Right lobe of liver (tissue), 4 donors: ENCODE measurements at regions not wholly inside any gene's neighbourhood (a gene's known extent, or its start where the extent isn't known, plus 50 kb on each side); places are given as distances from the start of the nearest gene placed in this dataset.
"Not testable (repeated sequence)": the region's sequence is repeated elsewhere in the genome, so short reads cannot be mapped to it uniquely, and the experiment has no call there.

Experiments
- POLR2A ChIP-seq: fragments of 450-650 bp; IDR thresholded peaks from one replicate; pipeline ENCODE4 v1.6.1; 2017; ENCODE audit warnings: antibody characterized with exemption, mild to moderate bottlenecking
- TF ChIP-seq, protein P1 (sequence below), 4 donors: fragments of 200-600 bp in 3 of 4; fragments of 450-650 bp in 1 of 4; IDR thresholded peaks; one replicate each; pipeline versions ENCODE4 v1.5.1 to v1.8.0; 2016 to 2022; ENCODE audit warnings: antibody characterized with exemption in 4 of 4, mild to moderate bottlenecking in 2 of 4
- donor health status: DM: no; HTN: no; CAD: no.
- donor health status: DM: no; HTN: no; CAD: no.
- donor health status: DM: no; HTN: yes; CAD: no.

DNA sequence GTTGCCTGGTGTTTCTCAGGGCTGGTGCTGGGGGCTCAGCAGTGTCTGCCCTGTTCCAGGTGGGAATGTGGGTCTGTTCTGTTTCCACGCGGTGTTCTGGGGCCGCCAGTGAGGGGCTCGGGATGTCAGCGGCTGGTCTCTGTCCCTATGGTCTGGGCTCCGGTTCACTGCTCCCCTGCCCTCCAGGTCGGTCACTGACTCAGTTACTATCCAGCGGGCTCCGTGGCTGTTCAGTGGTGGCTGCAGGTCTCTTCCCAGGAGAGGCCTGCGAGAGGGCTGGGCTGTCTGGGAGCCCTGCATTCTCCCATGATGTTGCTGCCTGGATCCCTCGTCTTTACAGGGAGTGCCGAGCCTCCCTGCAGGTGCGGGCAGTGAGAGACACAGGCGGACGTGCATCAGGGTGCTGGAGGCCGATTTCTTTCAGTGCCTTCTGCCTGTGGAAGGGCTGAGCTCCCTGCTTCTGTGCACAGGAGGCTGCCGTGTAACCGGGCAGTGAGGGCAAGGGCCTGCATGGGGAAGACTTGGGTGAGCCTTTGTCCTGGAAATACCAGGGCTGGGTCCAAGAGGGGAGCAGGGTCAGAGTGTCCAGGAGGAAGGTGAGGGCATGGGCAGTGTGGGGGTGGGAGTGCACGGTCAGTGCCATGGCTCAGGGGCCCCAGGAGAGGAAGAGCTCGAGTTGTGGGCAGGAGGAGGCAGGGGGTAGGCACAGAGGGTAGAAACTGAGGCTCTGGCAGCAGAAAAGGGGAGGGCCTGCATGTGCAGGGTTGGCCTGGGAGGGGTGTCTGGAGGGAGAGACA lies 391.0 kb downstream of the TMEM121 start:
- TF ChIP-seq, protein P1, sequence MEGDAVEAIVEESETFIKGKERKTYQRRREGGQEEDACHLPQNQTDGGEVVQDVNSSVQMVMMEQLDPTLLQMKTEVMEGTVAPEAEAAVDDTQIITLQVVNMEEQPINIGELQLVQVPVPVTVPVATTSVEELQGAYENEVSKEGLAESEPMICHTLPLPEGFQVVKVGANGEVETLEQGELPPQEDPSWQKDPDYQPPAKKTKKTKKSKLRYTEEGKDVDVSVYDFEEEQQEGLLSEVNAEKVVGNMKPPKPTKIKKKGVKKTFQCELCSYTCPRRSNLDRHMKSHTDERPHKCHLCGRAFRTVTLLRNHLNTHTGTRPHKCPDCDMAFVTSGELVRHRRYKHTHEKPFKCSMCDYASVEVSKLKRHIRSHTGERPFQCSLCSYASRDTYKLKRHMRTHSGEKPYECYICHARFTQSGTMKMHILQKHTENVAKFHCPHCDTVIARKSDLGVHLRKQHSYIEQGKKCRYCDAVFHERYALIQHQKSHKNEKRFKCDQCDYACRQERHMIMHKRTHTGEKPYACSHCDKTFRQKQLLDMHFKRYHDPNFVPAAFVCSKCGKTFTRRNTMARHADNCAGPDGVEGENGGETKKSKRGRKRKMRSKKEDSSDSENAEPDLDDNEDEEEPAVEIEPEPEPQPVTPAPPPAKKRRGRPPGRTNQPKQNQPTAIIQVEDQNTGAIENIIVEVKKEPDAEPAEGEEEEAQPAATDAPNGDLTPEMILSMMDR (IDR thresholded peaks at IDR 0.05), result not testable (repeated sequence)
- TF ChIP-seq POLR2A, result not testable (repeated sequence)
